ENCODE measurements at regions not wholly inside any gene's neighbourhood (a gene's known extent, or its start where the extent isn't known, plus 50 kb on each side); places are given as distances from the start of the nearest gene placed in this dataset.

GRCh38 chr12:34598352-34598827, 576.1 kb downstream of the ALG10 start:
- TF ChIP-seq, protein P1, sequence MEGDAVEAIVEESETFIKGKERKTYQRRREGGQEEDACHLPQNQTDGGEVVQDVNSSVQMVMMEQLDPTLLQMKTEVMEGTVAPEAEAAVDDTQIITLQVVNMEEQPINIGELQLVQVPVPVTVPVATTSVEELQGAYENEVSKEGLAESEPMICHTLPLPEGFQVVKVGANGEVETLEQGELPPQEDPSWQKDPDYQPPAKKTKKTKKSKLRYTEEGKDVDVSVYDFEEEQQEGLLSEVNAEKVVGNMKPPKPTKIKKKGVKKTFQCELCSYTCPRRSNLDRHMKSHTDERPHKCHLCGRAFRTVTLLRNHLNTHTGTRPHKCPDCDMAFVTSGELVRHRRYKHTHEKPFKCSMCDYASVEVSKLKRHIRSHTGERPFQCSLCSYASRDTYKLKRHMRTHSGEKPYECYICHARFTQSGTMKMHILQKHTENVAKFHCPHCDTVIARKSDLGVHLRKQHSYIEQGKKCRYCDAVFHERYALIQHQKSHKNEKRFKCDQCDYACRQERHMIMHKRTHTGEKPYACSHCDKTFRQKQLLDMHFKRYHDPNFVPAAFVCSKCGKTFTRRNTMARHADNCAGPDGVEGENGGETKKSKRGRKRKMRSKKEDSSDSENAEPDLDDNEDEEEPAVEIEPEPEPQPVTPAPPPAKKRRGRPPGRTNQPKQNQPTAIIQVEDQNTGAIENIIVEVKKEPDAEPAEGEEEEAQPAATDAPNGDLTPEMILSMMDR (IDR thresholded peaks at IDR 0.05) = no peak
- CTCF ChIA-PET = no interaction called here
- DNase-seq (no peak), ATAC-seq (no peak)
- no peak overlapping the region for H3K4me3 Mint-ChIP-seq
- H3K4me1 Mint-ChIP-seq (ENCODE audit: low read depth) = no peaks in the 10 kb centered on the region
- H3K27ac Mint-ChIP-seq = no peak overlapping the region
- intact Hi-C loops (cut with micrococcal nuclease) = no loop called here
- peaks cover 2% of the 10 kb centered on the region for H3K36me3 Mint-ChIP-seq (ENCODE audit: low read depth)
- POLR2A ChIA-PET = no interaction called here
- H3K27me3 Mint-ChIP-seq = no peaks in the 10 kb centered on the region
- peaks cover 44% of the 10 kb centered on the region for H3K9me3 Mint-ChIP-seq

- TF ChIP-seq, protein P1 (IDR thresholded peaks at IDR 0.05) = no peak
- H3K36me3 Mint-ChIP-seq (ENCODE audit: low read depth) = peaks cover 3% of the 10 kb centered on the region
- H3K27me3 Mint-ChIP-seq = no peaks in the 10 kb centered on the region
- no peak overlapping the region for H3K27ac Mint-ChIP-seq
- CTCF ChIA-PET = no interaction called here
- POLR2A ChIA-PET = no interaction called here
- ATAC-seq (no peak), DNase-seq (no peak)
- H3K4me1 Mint-ChIP-seq (ENCODE audit: low read depth) = no peaks in the 10 kb centered on the region
- intact Hi-C loops (cut with micrococcal nuclease) = no loop called here
- H3K4me3 Mint-ChIP-seq = no peak overlapping the region
- peaks cover 43% of the 10 kb centered on the region for H3K9me3 Mint-ChIP-seq
Observed at GRCh38 chr12:34598851-34599529, 576.7 kb downstream of the ALG10 start.

DNA sequence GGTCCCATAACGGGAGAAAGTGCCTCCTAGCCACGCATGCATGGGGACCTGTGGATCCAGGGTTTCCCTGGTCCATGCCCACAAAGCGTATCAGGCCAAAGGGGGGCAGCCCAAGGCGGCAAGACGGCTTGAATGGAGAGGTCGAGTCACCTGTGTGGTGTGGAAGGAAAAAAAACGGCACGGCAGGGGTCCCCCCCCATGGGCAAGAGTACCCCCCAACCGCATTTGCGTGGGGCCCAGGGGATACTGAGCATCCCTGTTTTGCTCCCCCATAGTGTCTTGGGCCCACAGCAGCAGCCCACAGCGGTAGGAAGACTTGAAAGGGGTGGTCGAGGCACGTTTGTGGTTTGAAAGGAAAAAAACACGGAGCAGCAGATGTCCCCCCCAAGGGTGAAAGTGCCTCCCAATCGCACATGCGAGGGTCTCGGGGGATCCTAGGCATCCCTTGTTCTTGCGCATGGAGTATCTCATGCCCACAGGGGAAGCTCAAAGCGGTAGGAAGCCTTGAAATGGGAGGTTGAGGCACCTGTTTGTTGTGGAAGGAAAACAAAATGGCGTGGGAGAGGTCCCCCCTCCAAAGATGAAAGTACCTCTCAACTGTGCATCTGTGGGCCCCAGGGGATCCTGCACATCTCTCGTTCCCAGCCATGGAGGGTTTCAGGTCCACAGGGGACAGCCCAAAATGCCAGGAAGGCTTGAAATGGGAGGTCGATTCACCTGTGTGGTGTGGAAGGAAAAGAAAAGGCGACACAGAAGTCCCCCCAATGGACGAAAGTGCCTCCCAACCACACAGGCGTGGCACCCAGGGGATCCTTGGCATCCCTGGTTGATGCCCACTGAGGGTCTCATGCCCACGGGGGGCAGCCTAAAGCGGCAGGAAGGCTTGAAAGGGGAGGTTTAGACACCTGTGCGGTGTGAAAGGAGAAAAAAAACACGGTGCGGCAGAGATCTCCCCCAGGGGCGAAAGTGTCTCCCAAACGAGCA, 577.5 kb downstream of the ALG10 start:
- POLR2A ChIA-PET = no interaction called here
- Mint-ChIP-seq H3K4me3 (no peak overlapping the region), H3K9me3 (peaks cover 43% of the 10 kb centered on the region), H3K4me1 (ENCODE audit: low read depth) (no peaks in the 10 kb centered on the region), H3K36me3 (ENCODE audit: low read depth) (peaks cover 6% of the 10 kb centered on the region), H3K27ac (no peak overlapping the region), H3K27me3 (no peaks in the 10 kb centered on the region)
- intact Hi-C loops (cut with micrococcal nuclease) = no loop called here
- TF ChIP-seq, protein P1 (IDR thresholded peaks at IDR 0.05) = no peak
- ATAC-seq (no peak), DNase-seq (no peak)
- CTCF ChIA-PET = no interaction called here

DNA sequence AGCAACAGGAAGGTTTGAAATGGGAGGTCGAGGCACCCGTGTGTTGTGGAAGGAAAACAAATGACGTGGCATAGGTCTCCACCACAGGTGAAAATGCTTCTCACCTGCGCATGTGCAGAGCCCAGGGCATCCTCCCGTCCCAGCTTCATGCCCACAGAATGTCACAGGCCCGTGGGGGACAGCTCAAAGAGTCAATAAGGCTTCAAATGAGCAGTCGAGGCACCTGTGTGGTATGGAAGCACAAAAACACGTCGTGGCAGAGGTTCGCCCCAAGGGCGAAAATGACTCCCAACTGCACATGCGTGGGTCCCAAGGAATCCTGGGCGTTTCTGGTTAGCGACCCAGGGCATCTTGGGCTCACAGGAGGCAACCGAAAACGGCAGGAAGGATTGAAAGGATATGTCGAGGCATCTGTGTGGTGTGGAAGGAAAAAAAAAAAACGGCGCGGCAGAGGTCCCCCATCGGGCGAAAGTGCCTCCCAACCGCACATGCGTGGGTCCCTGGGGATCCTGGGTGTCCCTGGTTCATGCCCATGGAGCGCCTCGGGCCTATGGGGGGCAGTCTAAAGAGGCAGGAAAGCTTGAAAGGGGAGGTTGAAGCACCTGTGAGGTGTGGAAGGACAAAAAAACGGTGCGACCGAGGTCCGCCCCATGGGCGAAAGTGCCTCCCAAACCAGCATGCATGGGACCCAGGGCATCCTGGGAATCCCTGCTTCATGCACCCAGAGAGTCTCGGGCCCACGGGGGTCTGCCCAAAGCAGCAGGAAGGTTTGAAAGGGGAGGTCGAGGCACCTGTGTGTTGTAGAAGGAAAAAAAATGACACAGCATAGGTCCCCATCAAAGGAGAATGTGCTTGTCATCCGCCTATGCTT, 578.5 kb downstream of the ALG10 start:
- H3K4me3 Mint-ChIP-seq = no peak overlapping the region
- intact Hi-C loops (cut with micrococcal nuclease) = no loop called here
- TF ChIP-seq, protein P1 (IDR thresholded peaks at IDR 0.05) = no peak
- H3K4me1 Mint-ChIP-seq (ENCODE audit: low read depth) = no peaks in the 10 kb centered on the region
- POLR2A ChIA-PET = no interaction called here
- H3K27me3 Mint-ChIP-seq = no peaks in the 10 kb centered on the region
- H3K27ac Mint-ChIP-seq = no peak overlapping the region
- CTCF ChIA-PET = no interaction called here
- DNase-seq (no peak), ATAC-seq (no peak)
- H3K9me3 Mint-ChIP-seq = peaks cover 33% of the 10 kb centered on the region
- H3K36me3 Mint-ChIP-seq (ENCODE audit: low read depth) = peaks cover 6% of the 10 kb centered on the region

Data from activated CD8-positive, alpha-beta T cell treated with anti-CD3 and anti-CD28 coated beads for 36 hours (primary cell).